NCI-H146 (cell line): ENCODE measurements at regions not wholly inside any gene's neighbourhood (a gene's known extent, or its start where the extent isn't known, plus 50 kb on each side); places are given as distances from the start of the nearest gene placed in this dataset.

ENCODE experiments used
- DNase-seq: peaks from one replicate; lab custom pipeline; 2025; lab: John Stamatoyannopoulos, UW

- no peak for DNase-seq
Measured at GRCh38 chr20:24059174-24059573, 70.6 kb upstream of the GGTLC1 start.

GRCh38 chr20:24056491-24056890, 67.9 kb upstream of the GGTLC1 start:
- DNase-seq = no peak

- DNase-seq = no peak
Measured at GRCh38 chr20:24052599-24053275, 64.2 kb upstream of the GGTLC1 start.

- DNase-seq = no peak
Measured at GRCh38 chr20:24051160-24051559, 62.6 kb upstream of the GGTLC1 start.

DNA sequence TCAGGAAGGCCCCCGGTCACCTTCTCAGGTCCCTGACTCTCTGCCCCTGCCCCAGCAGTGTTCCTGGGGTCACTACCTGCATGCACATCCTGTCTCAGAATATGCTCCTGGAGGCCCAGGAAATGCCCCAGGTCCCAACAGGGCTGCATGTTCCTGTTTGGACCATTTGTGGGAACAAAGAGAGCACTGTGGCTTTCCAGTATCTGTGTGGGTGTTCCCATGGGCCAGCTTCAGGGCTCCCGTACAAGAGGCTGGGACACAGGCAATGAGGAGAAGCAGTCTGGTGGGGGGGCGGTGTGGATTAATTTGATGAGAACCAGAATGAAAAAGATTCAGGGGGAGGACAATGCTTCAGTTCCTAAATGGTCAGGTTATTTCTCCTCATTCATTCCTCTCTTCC, 61.5 kb upstream of the GGTLC1 start:
- no peak for DNase-seq

- no peak for DNase-seq
Measured at GRCh38 chr20:24049081-24049480, 60.5 kb upstream of the GGTLC1 start.

DNA sequence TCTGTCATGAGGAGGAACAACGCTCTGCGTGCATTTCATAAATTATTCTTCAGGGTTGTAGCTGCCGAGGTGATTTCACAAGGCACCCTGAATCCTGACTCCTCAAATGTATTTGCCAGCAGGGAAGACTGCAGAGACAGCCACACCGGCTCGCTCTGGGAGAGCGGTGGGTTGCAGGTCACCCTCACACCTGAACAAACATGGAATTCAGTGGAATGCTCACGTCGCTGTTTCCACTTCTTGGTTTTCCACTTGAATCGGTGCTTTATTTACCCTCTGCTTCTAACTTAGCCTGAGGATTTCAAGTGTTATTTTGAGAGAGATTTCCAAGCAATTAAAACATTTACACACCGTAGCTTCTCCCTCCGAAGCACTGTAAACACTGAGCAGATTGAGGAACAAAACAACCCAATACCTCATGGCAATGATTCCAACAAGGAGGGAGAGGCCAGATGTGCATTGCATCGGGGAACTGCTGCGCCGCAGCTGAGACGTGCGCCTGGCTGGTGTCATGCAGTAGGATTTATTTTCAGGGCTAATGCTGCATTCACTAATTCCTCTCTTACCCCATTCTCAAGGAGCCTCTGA, 59.5 kb upstream of the GGTLC1 start:
- no peak for DNase-seq

- no peak for DNase-seq
Measured at GRCh38 chr20:24046888-24047287, 58.3 kb upstream of the GGTLC1 start.

DNA sequence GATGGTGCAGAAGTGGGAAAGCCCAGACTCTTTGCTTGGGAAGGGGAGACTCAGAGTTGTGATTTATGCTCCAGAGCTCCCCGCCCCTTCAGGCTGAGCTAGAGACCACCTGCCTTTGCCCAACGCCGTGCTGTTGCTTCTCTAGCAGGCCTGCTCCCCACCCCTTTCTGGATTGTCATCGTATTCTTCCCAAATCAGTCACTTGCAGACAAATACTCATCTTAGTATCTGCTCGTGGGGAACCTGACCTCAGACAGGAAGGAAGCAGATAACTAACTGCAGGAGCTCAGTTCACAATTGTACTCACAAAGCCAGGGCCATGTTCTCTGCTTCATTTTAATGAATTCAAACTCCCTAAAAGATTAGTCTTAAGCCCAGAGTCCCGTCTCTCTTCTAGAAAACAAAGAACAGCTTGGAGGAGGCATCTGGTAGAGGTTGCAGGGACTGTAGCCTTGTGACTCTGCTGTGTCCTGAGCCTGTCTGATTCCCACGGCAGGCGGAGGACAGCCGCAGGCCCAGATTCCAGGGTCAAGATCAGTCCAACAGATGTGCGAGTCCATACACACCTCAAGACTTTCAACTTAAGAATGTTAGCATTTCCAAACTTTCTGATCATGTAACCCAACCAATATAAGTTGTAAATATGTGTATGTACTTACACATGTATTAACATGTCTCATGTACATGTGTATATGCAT, 57.2 kb upstream of the GGTLC1 start:
- DNase-seq = no peak

DNA sequence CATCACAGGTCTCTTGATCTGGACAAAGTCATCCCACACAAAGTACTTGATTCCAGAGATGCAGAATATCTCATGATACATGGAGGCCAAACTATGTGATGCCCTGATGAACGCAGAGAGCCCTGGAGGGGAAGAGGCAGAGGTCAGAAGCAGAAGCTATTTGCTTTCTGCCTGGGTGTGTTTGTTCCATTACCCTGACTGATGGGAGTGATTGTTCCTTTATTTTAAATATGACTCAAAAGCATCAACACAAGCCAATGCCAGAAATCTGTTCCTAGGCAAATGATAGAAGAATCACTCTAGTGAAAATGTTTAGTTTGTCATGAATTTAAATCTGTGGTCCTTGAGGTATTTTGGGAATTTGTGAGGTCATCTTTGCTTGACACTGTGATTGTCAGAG, 54.7 kb upstream of the GGTLC1 start:
- no peak for DNase-seq

GRCh38 chr20:24042646-24043045, 54.1 kb upstream of the GGTLC1 start:
- DNase-seq = no peak

DNA sequence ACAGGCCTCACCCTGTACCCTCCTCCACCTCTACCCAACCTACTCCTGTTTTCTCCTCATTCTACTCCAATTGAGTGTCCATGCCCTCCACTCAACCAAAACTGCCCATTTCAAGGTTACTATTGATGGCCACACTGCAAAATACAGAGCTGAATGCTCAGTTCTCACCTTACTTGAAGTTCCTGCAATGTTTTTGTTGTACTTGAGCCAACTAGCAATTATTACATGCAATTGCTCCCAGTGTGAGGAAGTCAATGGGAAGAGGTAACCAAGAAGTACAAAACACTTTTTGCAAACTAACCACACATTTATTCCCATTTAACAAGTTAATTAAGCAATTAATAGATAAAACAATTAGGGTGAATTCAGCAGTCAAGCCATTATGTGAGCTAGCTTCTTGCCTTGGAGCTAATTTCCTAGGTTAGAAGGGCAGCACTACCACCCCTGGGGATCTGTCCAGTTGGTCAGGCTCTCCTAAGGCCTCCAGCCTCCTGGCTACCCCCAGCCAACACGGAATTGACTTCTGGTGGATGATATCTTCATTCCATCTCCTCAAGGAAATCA, 52.4 kb upstream of the GGTLC1 start:
- DNase-seq = no peak

DNA sequence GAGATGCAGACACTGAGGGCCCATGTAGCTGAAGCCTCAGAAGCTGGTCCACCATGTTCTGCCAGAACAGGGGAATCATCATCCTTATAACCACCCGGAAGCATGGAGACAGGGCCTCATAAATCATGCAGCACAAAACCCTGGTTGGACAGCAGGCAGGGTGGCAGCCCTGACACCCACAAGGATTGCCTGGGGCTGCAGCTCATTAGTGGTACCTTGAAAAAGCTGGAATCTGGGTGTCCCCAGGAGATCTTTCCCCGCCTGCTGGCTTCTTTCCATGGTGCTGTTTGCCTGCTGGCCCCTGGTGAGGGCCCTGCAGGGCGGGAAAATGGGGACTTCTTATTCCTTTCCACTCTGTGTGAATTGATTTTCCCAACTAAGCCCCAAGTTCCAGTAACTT, 50.6 kb upstream of the GGTLC1 start:
- no peak for DNase-seq
